NCI-H2227 treated with DMSO at 0.1 percent for 48 hours (cell line): ENCODE measurements at regions not wholly inside any gene's neighbourhood (a gene's known extent, or its start where the extent isn't known, plus 50 kb on each side); places are given as distances from the start of the nearest gene placed in this dataset.

Experiments used
- DNase-seq: peaks from one replicate; lab custom pipeline; 2025; lab: John Stamatoyannopoulos, UW

GRCh38 chr9:88658311-88658822 lies 123.4 kb downstream of the NXNL2 start:
- no peak for DNase-seq

GRCh38 chr9:88659126-88659525 lies 124.1 kb downstream of the NXNL2 start:
- DNase-seq = no peak

- no peak for DNase-seq
Observed at GRCh38 chr9:88660611-88661010, 125.6 kb downstream of the NXNL2 start.

GRCh38 chr9:88661759-88662158 lies 126.8 kb downstream of the NXNL2 start:
- DNase-seq = no peak

GRCh38 chr9:88663771-88664419 lies 128.9 kb downstream of the NXNL2 start:
- DNase-seq = no peak

GRCh38 chr9:88664773-88665172 lies 129.8 kb downstream of the NXNL2 start:
- no peak for DNase-seq

GRCh38 chr9:88672874-88673689 lies 138.1 kb downstream of the NXNL2 start:
- DNase-seq = no peak

- DNase-seq = no peak
Observed at GRCh38 chr9:88673886-88674285, 138.9 kb downstream of the NXNL2 start.

- DNase-seq = no peak
Observed at GRCh38 chr9:88676644-88677043, 141.7 kb downstream of the NXNL2 start.

- no peak for DNase-seq
Observed at GRCh38 chr9:88678008-88678407, 143.0 kb downstream of the NXNL2 start.

- no peak for DNase-seq
Observed at GRCh38 chr9:88678431-88678830, 143.5 kb downstream of the NXNL2 start.

GRCh38 chr9:88680041-88680440 lies 145.1 kb downstream of the NXNL2 start:
- DNase-seq = no peak

GRCh38 chr9:88680505-88681160 lies 145.7 kb downstream of the NXNL2 start:
- DNase-seq = no peak

- no peak for DNase-seq
Observed at GRCh38 chr9:88681434-88681833, 146.5 kb downstream of the NXNL2 start.

- no peak for DNase-seq
Observed at GRCh38 chr9:88682431-88682831, 147.5 kb downstream of the NXNL2 start.

GRCh38 chr9:88684046-88684445 lies 149.1 kb downstream of the NXNL2 start:
- no peak for DNase-seq

GRCh38 chr9:88684845-88685244 lies 149.9 kb downstream of the NXNL2 start:
- no peak for DNase-seq

- DNase-seq = no peak
Observed at GRCh38 chr9:88685966-88686365, 151.0 kb downstream of the NXNL2 start.

GRCh38 chr9:88689509-88690298 lies 154.7 kb downstream of the NXNL2 start:
- DNase-seq = no peak

GRCh38 chr9:88690628-88691027 lies 155.7 kb downstream of the NXNL2 start:
- DNase-seq = no peak

- no peak for DNase-seq
Observed at GRCh38 chr9:88691091-88691490, 156.1 kb downstream of the NXNL2 start.

GRCh38 chr9:88691811-88692210 lies 156.8 kb downstream of the NXNL2 start:
- no peak for DNase-seq
